GM20000 (cell line): ENCODE measurements at regions not wholly inside any gene's neighbourhood (a gene's known extent, or its start where the extent isn't known, plus 50 kb on each side); places are given as distances from the start of the nearest gene placed in this dataset.
"Not testable (repeated sequence)": the region's sequence is repeated elsewhere in the genome, so short reads cannot be mapped to it uniquely, and the experiment has no call there.

Source experiments
- DNase-seq: peaks from one replicate; pipeline ENCODE4 v3.0.0; 2012; ENCODE audit warnings: low spot score
- CTCF ChIP-seq: IDR thresholded peaks from 2 replicates; pipeline ENCODE4 v1.5.1; 2012; ENCODE audit warnings: mild to moderate bottlenecking, control low read depth; ENCODE audit errors: extremely low read depth, missing control alignments

GRCh38 chr1:166390366-166391033 is 223.7 kb upstream of the FAM78B start:
- no peak for TF ChIP-seq CTCF
- no peak for DNase-seq

- no peak for DNase-seq
- TF ChIP-seq CTCF = no peak
Measured at GRCh38 chr1:166391279-166392066, 224.7 kb upstream of the FAM78B start.

- no peak for DNase-seq
- TF ChIP-seq CTCF = no peak
Measured at GRCh38 chr1:166395729-166396128, 228.9 kb upstream of the FAM78B start.

GRCh38 chr1:166409253-166410082 is 242.7 kb upstream of the FAM78B start:
- DNase-seq = not testable (repeated sequence)

- TF ChIP-seq CTCF = no peak
- DNase-seq = no peak
Measured at GRCh38 chr1:166410083-166410385, 243.2 kb upstream of the FAM78B start.

GRCh38 chr1:166416831-166417230 is 250.0 kb upstream of the FAM78B start:
- DNase-seq = not testable (repeated sequence)

- no peak for TF ChIP-seq CTCF
- no peak for DNase-seq
Measured at GRCh38 chr1:166418344-166418933, 251.6 kb upstream of the FAM78B start.

GRCh38 chr1:166422586-166422985 is 255.8 kb upstream of the FAM78B start:
- not testable (repeated sequence) for DNase-seq

GRCh38 chr1:166432655-166433054 is 265.9 kb upstream of the FAM78B start:
- DNase-seq = no peak
- no peak for TF ChIP-seq CTCF

- DNase-seq = peak; percentile 36
Measured at GRCh38 chr1:166433404-166434304, 266.9 kb upstream of the FAM78B start.
